PFSK-1 (cell line): ENCODE measurements at regions not wholly inside any gene's neighbourhood (a gene's known extent, or its start where the extent isn't known, plus 50 kb on each side); places are given as distances from the start of the nearest gene placed in this dataset.

Experiments
- POLR2AphosphoS5 ChIP-seq: IDR thresholded peaks from 2 replicates; pipeline ENCODE4 v1.6.1; 2012; ENCODE audit warnings: low read depth, mild to moderate bottlenecking, control low read depth, low read length, moderate library complexity
- SIN3A ChIP-seq: IDR thresholded peaks from 2 replicates; pipeline ENCODE4 v1.6.1; 2012; ENCODE audit warnings: mild to moderate bottlenecking, low read length, moderate library complexity, borderline replicate concordance; ENCODE audit not compliant: insufficient read depth

- no peak for TF ChIP-seq POLR2AphosphoS5
- no peak for TF ChIP-seq SIN3A
Observed at GRCh38 chr4:23539969-23540569, 349.8 kb downstream of the PPARGC1A start.
